A549 (cell line): ENCODE measurements at regions not wholly inside any gene's neighbourhood (a gene's known extent, or its start where the extent isn't known, plus 50 kb on each side); places are given as distances from the start of the nearest gene placed in this dataset.
"Not testable (repeated sequence)": the region's sequence is repeated elsewhere in the genome, so short reads cannot be mapped to it uniquely, and the experiment has no call there.

Experiments used
- ATAC-seq, 2 experiments: fragments of 200-7000 bp in 1 of 2; fragments of >200 bp in 1 of 2; cut with Nextera tagmentation in 1 of 2; cut with Tn5 transposase in 1 of 2; 3 replicates each; pipeline versions ENCODE4 v1.8.0 to v1.9.1; 2018 to 2020; ENCODE audit warnings: mild to moderate bottlenecking in 1 of 2, moderate library complexity in 1 of 2
- CTCF ChIA-PET: fragments of 300-600 bp; sonication (Branson Sonifier 250); formaldehyde crosslinking; extraction: SDS; loops from one replicate; lab custom pipeline; 2021; ENCODE audit warnings: antibody characterized with exemption, inconsistent platforms; lab: Yijun Ruan, JAX
- POLR2A ChIA-PET: fragments of 350-600 bp; formaldehyde crosslinking; extraction: SDS; loops from one replicate; lab custom pipeline; 2021; ENCODE audit warnings: antibody characterized with exemption, inconsistent platforms; lab: Yijun Ruan, JAX
- DNase-seq, 2 experiments: peaks; one replicate each; pipeline versions ENCODE4 v3.0.0 to v3.0.0-alpha.2; 2011 to 2016; ENCODE audit warnings: low read depth in 1 of 2, low spot score in 1 of 2
- FAIRE-seq: peaks from 2 replicates; lab custom pipeline; 2011; peaks lifted over from hg19 to GRCh38; lab: Jason Lieb, UNC
- H3K27ac ChIP-seq, 2 experiments: fragments of >200 bp; sonication (Bioruptor Twin); formaldehyde crosslinking; 3 replicates each; pipeline ENCODE4 v1.5.1; 2016 to 2017
- H3K4me1 ChIP-seq: fragments of >200 bp; sonication (Bioruptor Twin); formaldehyde crosslinking; 3 replicates; pipeline ENCODE4 v1.6.1; 2016
- H3K4me2 ChIP-seq: fragments of >200 bp; sonication (Bioruptor Twin); formaldehyde crosslinking; 3 replicates; pipeline ENCODE4 v1.6.1; 2016
- H3K4me3 ChIP-seq: fragments of >200 bp; sonication (Bioruptor Twin); formaldehyde crosslinking; 3 replicates; pipeline ENCODE4 v1.5.1; 2016
- H3K9me3 ChIP-seq: fragments of >200 bp; sonication (Bioruptor Twin); formaldehyde crosslinking; 3 replicates; pipeline ENCODE4 v1.6.1; 2016
- BCL3 ChIP-seq: fragments of >200 bp; sonication (Bioruptor Twin); formaldehyde crosslinking; IDR thresholded peaks from 3 replicates; pipeline ENCODE4 v1.6.1; 2016
- CBX8 ChIP-seq: fragments of 200-600 bp; sonication (generic); IDR thresholded peaks from 2 replicates; pipeline ENCODE4 v1.6.1; 2016
- CEBPB ChIP-seq, 2 experiments: fragments of >200 bp in 1 of 2; sonication (Bioruptor Twin) in 1 of 2; formaldehyde crosslinking in 1 of 2; IDR thresholded peaks; 2 replicates each; pipeline ENCODE4 v1.6.1; 2012 to 2016
- CTCF ChIP-seq: fragments of >200 bp; sonication (Bioruptor Twin); formaldehyde crosslinking; IDR thresholded peaks from 3 replicates; pipeline ENCODE4 v1.5.1; 2016
- EHF ChIP-seq: fragments of 250-450 bp; sonication (Bioruptor Pico); IDR thresholded peaks from 2 replicates; pipeline ENCODE4 v1.5.0; 2020; ENCODE audit warnings: mild to moderate bottlenecking
- FOXS1 ChIP-seq: fragments of 250-450 bp; sonication (Bioruptor Pico); IDR thresholded peaks from 2 replicates; pipeline ENCODE4 v1.5.0; 2020; ENCODE audit warnings: mild to moderate bottlenecking, moderate library complexity
- HES2 ChIP-seq: fragments of >200 bp; sonication (Bioruptor Twin); formaldehyde crosslinking; IDR thresholded peaks from 2 replicates; pipeline ENCODE4 v1.6.1; 2016
- NFE2L2 ChIP-seq: fragments of 150-350 bp; conservative IDR thresholded peaks from 2 replicates; pipeline ENCODE4 v1.6.1; 2014; ENCODE audit warnings: low read length
- NPAS2 ChIP-seq: fragments of 250-450 bp; sonication (Bioruptor Pico); IDR thresholded peaks from 2 replicates; pipeline ENCODE4 v1.8.0; 2022; ENCODE audit warnings: mild to moderate bottlenecking, moderate library complexity, borderline replicate concordance
- PBX3 ChIP-seq: IDR thresholded peaks from 2 replicates; pipeline ENCODE4 v1.6.1; 2012
- RAD21 ChIP-seq, 2 experiments: fragments of >200 bp in 1 of 2; sonication (Bioruptor Twin) in 1 of 2; formaldehyde crosslinking in 1 of 2; IDR thresholded peaks in 1 of 2; conservative IDR thresholded peaks in 1 of 2; 2 replicates in 1 of 2; 3 replicates in 1 of 2; pipeline ENCODE4 v1.6.1; 2012 to 2018; ENCODE audit warnings: inconsistent platforms in 1 of 2
- RFX5 ChIP-seq: fragments of 450-650 bp; IDR thresholded peaks from 2 replicates; pipeline ENCODE4 v1.7.1; 2014; ENCODE audit warnings: antibody characterized with exemption, mild to moderate bottlenecking, moderate library complexity
- SMC3 ChIP-seq: fragments of >200 bp; sonication (Bioruptor Twin); formaldehyde crosslinking; IDR thresholded peaks from 3 replicates; pipeline ENCODE4 v1.6.1; 2018; ENCODE audit warnings: inconsistent platforms
- TP53 ChIP-seq: fragments of 250-450 bp; sonication (Bioruptor Pico); IDR thresholded peaks from 2 replicates; pipeline ENCODE4 v1.5.0; 2021; ENCODE audit warnings: mild to moderate bottlenecking, moderate library complexity
- ZC3H11A ChIP-seq: fragments of 450-650 bp; IDR thresholded peaks from 2 replicates; pipeline ENCODE4 v1.6.1; 2014; ENCODE audit warnings: antibody characterized with exemption, mild to moderate bottlenecking
- WGBS: methylation state at CpG from one replicate; pipeline ENCODE4 v1.1.6; 2017; ENCODE audit errors: missing lambda C conversion rate; 5-methylcytosine and 5-hydroxymethylcytosine counted together

GRCh38 chr14:87615822-87616679 lies 376.9 kb downstream of the GALC start:
- no peak overlapping the region for H3K4me2 ChIP-seq
- ChIA-PET CTCF (interaction anchor here (0.7 to 1.7 kb wide), 8 partner anchors 9 to 609 kb away, joined by 3 to 5 read pairs (median 3); no protein-coding TSS in a partner anchor), POLR2A (no interaction called here)
- ATAC-seq (peak in 1 of 2 experiments; percentile 86; a peak in 4 of 6 replicates), DNase-seq (peak; percentile 38 to 44), FAIRE-seq (no peak)
- no peak overlapping the region for H3K27ac ChIP-seq
- TF ChIP-seq CTCF (peak; percentile 50), SMC3 (0 out of 3 replicates have a peak, but pooled peaks have one; percentile 20), FOXS1 (CRISPR knock-in tag) (no peak), CEBPB (IDR thresholded peaks at IDR 0.05) (no peak), RFX5 (no peak), RAD21 (conservative IDR thresholded peaks at IDR 0.05 in 1 of 2, IDR thresholded peaks at IDR 0.05 in 1 of 2) (peak; percentile 49 to 73; a peak in 4 of 5 replicates)
- 0 out of 3 replicates have a peak, but pooled peaks cover under 1% of the 10 kb centered on the region for H3K9me3 ChIP-seq
- H3K4me3 ChIP-seq: no peak overlapping the region
- WGBS: 4% methylated on average over 12 of the region's 12 CpGs
- H3K4me1 ChIP-seq: no peaks in the 10 kb centered on the region

- POLR2A ChIA-PET: no interaction called here
- CTCF ChIA-PET: interaction anchor here (1.1 to 1.3 kb wide), 2 partner anchors 283 to 425 kb away, joined by 3 to 5 read pairs; no protein-coding TSS in a partner anchor
- WGBS: 2% methylated on average over 3 of the region's 3 CpGs
- TF ChIP-seq NFE2L2: no peak
- no peak for TF ChIP-seq EHF
- no peak for TF ChIP-seq CTCF
- no peak for TF ChIP-seq BCL3
- no peak for TF ChIP-seq TP53 (CRISPR knock-in tag)
- TF ChIP-seq RAD21 (conservative IDR thresholded peaks at IDR 0.05 in 1 of 2, IDR thresholded peaks at IDR 0.05 in 1 of 2): no peak
- no peak for TF ChIP-seq HES2
- Histone ChIP-seq H3K4me1 (no peaks in the 10 kb centered on the region), H3K27ac (no peak overlapping the region), H3K4me2 (no peak overlapping the region), H3K4me3 (no peak overlapping the region), H3K9me3 (no peaks in the 10 kb centered on the region)
- FAIRE-seq (no peak), DNase-seq (no peak), ATAC-seq (no peak)
These were observed 377.9 kb downstream of the GALC start for GRCh38 chr14:87615047-87615446.

- DNase-seq (no peak), FAIRE-seq (no peak), ATAC-seq (no peak)
- no peak overlapping the region for H3K4me2 ChIP-seq
- WGBS: 2% methylated on average over 2 of the region's 2 CpGs
- ChIA-PET CTCF (no interaction called here), POLR2A (no interaction called here)
- no peak for TF ChIP-seq ZC3H11A
- no peak for TF ChIP-seq NPAS2 (CRISPR knock-in tag)
- TF ChIP-seq PBX3: no peak
- no peak for TF ChIP-seq EHF
- no peak for TF ChIP-seq CBX8
- H3K9me3 ChIP-seq: no peaks in the 10 kb centered on the region
- H3K4me1 ChIP-seq: no peaks in the 10 kb centered on the region
- H3K4me3 ChIP-seq: no peak overlapping the region
- H3K27ac ChIP-seq: no peak overlapping the region
These were observed 379.1 kb downstream of the GALC start for GRCh38 chr14:87613881-87614280.

GRCh38 chr14:87607056-87607455 lies 385.9 kb downstream of the GALC start:
- ATAC-seq, POLR2A ChIA-PET, DNase-seq, CTCF ChIA-PET, H3K9me3 ChIP-seq, H3K4me3 ChIP-seq, H3K4me2 ChIP-seq, H3K27ac ChIP-seq, H3K4me1 ChIP-seq, FAIRE-seq: not testable (repeated sequence)
- 0% methylated on average over 3 of the region's 3 CpGs for WGBS
